Breast epithelium (tissue), 3 donors: ENCODE measurements at regions not wholly inside any gene's neighbourhood (a gene's known extent, or its start where the extent isn't known, plus 50 kb on each side); places are given as distances from the start of the nearest gene placed in this dataset.

Experiments used
- CTCF ChIP-seq, 3 donors: fragments of 450-650 bp; IDR thresholded peaks; one replicate each; pipeline ENCODE4 v1.5.1; 2016 to 2017; ENCODE audit warnings: antibody characterized with exemption in 3 of 3, mild to moderate bottlenecking in 3 of 3, moderate library complexity in 3 of 3
- POLR2A ChIP-seq: fragments of 450-650 bp; IDR thresholded peaks from one replicate; pipeline ENCODE4 v1.6.1; 2016; ENCODE audit warnings: antibody characterized with exemption, mild to moderate bottlenecking, moderate library complexity
- POLR2AphosphoS5 ChIP-seq, 3 donors: sonication (generic); formaldehyde crosslinking; IDR thresholded peaks; one replicate each; pipeline ENCODE4 v1.6.1; 2017; ENCODE audit warnings: antibody characterized with exemption in 3 of 3

DNA sequence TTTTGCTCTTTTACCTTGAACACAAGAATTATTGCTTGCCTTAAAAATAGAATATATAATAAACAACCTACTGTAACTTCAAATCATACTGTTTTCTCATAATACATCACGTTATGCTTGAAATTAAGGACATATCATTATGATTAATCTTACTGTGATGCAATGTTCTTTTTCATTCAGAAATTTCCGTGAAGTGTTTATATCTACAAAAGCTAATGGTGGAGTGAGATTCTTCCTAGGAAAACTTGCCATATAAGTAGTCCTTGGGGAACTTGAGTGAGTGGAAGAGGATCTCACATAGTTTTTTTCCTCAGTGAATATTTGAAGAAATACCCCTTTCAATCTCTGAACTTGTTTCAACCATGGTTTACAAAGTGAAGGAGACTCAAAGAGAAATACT is 498.7 kb upstream of the CBLB start:
- TF ChIP-seq CTCF (IDR thresholded peaks at IDR 0.05) (no peak), POLR2A (no peak), POLR2AphosphoS5 (IDR thresholded peaks at IDR 0.05) (no peak)
